NT2/D1 (cell line): ENCODE measurements at regions not wholly inside any gene's neighbourhood (a gene's known extent, or its start where the extent isn't known, plus 50 kb on each side); places are given as distances from the start of the nearest gene placed in this dataset.

Source experiments
- SUZ12 ChIP-seq: IDR thresholded peaks from 2 replicates; pipeline ENCODE4 v1.6.1; 2011; ENCODE audit not compliant: insufficient read length, insufficient read depth; ENCODE audit errors: extremely low read depth
- YY1 ChIP-seq: IDR thresholded peaks from 2 replicates; pipeline ENCODE4 v1.6.1; 2011; ENCODE audit not compliant: insufficient read length, insufficient read depth
- ZNF274 ChIP-seq: IDR thresholded peaks from 2 replicates; pipeline ENCODE4 v1.6.1; 2011; ENCODE audit warnings: mild to moderate bottlenecking, low read depth, low read length

DNA sequence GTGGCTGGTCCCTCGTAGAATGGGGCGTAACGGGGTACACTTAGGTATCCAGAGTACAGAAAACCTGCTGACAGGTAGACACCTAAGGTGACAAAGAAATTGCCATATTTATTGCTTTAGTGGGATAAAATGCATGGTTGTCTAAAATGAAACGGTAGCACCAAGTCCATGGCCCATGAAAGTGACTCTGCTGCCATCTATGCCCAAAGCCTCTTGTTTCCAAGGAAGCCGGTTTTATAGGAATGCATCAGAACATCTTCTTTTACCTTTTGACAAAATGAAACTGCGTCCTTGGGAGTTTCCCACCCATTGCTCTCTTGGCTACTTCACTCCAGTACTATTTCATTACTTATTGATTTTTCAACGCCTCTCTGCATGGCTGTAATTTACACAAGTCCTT, 151.3 kb upstream of the ZFHX3 start:
- no peak for TF ChIP-seq ZNF274
- TF ChIP-seq YY1: no peak
- no peak for TF ChIP-seq SUZ12
